ENCODE measurements at regions not wholly inside any gene's neighbourhood (a gene's known extent, or its start where the extent isn't known, plus 50 kb on each side); places are given as distances from the start of the nearest gene placed in this dataset.

DNA sequence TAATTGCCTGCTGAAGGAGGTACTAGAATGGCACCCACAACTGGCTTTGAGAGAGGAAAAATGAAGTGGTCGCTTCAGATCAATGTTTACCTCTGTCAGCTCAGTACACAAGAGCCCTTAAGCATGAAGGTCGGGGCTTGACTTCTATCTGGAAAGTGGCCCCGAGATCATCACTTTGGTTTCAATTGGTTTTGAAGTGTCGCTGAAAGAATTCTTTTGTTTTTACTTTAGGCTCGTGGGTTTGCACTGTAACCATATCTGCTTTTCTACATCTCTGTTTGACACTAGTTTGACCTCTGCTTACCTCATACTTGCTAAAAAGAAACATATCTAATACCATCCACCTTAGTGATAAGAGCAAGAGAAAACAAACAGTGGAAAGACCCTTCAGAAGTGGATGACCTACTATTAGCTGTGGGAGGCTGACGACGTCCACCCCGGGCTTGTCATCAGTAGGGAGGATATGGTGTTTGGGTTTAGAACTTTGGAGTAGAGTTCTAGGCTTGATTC, 361.8 kb downstream of the GATA3 start:
- TF ChIP-seq EZH2 (IDR thresholded peaks at IDR 0.05; ENCODE audit: insufficient read depth, poor library complexity, severe bottlenecking) (no peak), EZH2phosphoT487 (IDR thresholded peaks at IDR 0.05; ENCODE audit: insufficient read depth, low read depth) (no peak)
